22Rv1 (cell line): ENCODE measurements at regions not wholly inside any gene's neighbourhood (a gene's known extent, or its start where the extent isn't known, plus 50 kb on each side); places are given as distances from the start of the nearest gene placed in this dataset.

Source experiments
- ZFX ChIP-seq: fragments of 450-650 bp; IDR thresholded peaks from 2 replicates; pipeline ENCODE4 v1.6.1; 2017; ENCODE audit warnings: antibody characterized with exemption, borderline replicate concordance
- TF ChIP-seq, protein P1 (sequence below): fragments of 450-650 bp; IDR thresholded peaks from 2 replicates; pipeline ENCODE4 v1.5.1; 2017; ENCODE audit warnings: mild to moderate bottlenecking

DNA sequence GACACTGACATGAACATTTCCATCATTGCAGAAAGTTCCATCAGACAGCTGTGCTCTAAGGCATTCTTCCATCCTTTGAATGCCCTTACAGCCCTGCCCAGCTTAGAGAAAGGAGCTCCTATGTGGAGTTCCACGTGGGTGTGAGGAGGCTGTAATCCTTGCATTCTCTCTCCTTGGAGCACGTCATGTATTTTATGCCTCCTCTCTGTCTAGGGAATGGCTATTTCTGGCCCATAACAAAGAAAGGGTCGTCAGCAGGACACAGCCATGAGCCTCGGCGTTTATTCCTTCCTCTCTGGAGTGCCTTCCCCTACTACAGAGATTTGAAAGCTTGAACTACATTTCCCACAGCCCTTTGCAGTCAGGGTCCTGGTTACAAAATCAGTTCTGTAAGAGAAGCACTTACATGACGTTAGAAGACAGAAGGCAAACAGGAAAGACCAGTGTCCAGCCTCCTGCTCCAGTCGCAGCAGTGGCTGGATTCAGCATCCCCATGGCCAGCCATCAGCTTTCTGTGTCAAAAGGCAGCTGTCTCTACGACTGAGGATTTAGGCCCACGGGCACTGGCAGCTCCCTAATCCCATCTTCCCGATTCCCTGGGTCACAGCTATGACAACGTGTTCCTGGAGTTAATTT, 234.9 kb downstream of the TFCP2L1 start:
- TF ChIP-seq, protein P1, sequence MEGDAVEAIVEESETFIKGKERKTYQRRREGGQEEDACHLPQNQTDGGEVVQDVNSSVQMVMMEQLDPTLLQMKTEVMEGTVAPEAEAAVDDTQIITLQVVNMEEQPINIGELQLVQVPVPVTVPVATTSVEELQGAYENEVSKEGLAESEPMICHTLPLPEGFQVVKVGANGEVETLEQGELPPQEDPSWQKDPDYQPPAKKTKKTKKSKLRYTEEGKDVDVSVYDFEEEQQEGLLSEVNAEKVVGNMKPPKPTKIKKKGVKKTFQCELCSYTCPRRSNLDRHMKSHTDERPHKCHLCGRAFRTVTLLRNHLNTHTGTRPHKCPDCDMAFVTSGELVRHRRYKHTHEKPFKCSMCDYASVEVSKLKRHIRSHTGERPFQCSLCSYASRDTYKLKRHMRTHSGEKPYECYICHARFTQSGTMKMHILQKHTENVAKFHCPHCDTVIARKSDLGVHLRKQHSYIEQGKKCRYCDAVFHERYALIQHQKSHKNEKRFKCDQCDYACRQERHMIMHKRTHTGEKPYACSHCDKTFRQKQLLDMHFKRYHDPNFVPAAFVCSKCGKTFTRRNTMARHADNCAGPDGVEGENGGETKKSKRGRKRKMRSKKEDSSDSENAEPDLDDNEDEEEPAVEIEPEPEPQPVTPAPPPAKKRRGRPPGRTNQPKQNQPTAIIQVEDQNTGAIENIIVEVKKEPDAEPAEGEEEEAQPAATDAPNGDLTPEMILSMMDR: no peak
- TF ChIP-seq ZFX: no peak
